ENCODE measurements at regions not wholly inside any gene's neighbourhood (a gene's known extent, or its start where the extent isn't known, plus 50 kb on each side); places are given as distances from the start of the nearest gene placed in this dataset.

GRCh38 chr6:118383924-118384323, 164.2 kb upstream of the PLN start:
- no peak for DNase-seq (ENCODE audit: low read depth)
- no peak overlapping the region for H3K4me3 ChIP-seq (replicated peaks; ENCODE audit: low read depth, low read length)
- no peak for TF ChIP-seq CTCF (IDR thresholded peaks at IDR 0.05; ENCODE audit: low read length, missing control alignments)

GRCh38 chr6:118386975-118387374, 161.1 kb upstream of the PLN start:
- no peak for DNase-seq (ENCODE audit: low read depth)
- no peak for TF ChIP-seq CTCF (IDR thresholded peaks at IDR 0.05; ENCODE audit: low read length, missing control alignments)
- H3K4me3 ChIP-seq (replicated peaks; ENCODE audit: low read depth, low read length): no peak overlapping the region

GRCh38 chr6:118387921-118388701, 160.0 kb upstream of the PLN start:
- DNase-seq (ENCODE audit: low read depth): peak; percentile 89
- no peak for TF ChIP-seq CTCF (IDR thresholded peaks at IDR 0.05; ENCODE audit: low read length, missing control alignments)
- H3K4me3 ChIP-seq (replicated peaks; ENCODE audit: low read depth, low read length): no peak overlapping the region

GRCh38 chr6:118391086-118391485, 157.0 kb upstream of the PLN start:
- no peak for TF ChIP-seq CTCF (IDR thresholded peaks at IDR 0.05; ENCODE audit: low read length, missing control alignments)
- peak; percentile 11 for DNase-seq (ENCODE audit: low read depth)
- H3K4me3 ChIP-seq (replicated peaks; ENCODE audit: low read depth, low read length): no peak overlapping the region

GRCh38 chr6:118394106-118394505, 154.0 kb upstream of the PLN start:
- DNase-seq (ENCODE audit: low read depth): no peak
- no peak overlapping the region for H3K4me3 ChIP-seq (replicated peaks; ENCODE audit: low read depth, low read length)
- TF ChIP-seq CTCF (IDR thresholded peaks at IDR 0.05; ENCODE audit: low read length, missing control alignments): no peak

GRCh38 chr6:118396969-118397368, 151.1 kb upstream of the PLN start:
- TF ChIP-seq CTCF (IDR thresholded peaks at IDR 0.05; ENCODE audit: low read length, missing control alignments): no peak

More at GRCh38 chr6:118396969-118397368, 151.1 kb upstream of the PLN start:
- no peak for DNase-seq (ENCODE audit: low read depth)
- no peak overlapping the region for H3K4me3 ChIP-seq (replicated peaks; ENCODE audit: low read depth, low read length)

Measured in fibroblast of pulmonary artery (primary cell).